Adrenal gland (tissue), 5 donors: ENCODE measurements at regions not wholly inside any gene's neighbourhood (a gene's known extent, or its start where the extent isn't known, plus 50 kb on each side); places are given as distances from the start of the nearest gene placed in this dataset.

Experiments
- CTCF ChIP-seq, 6 experiments: fragments of 450-650 bp in 4 of 6; fragments of 200-600 bp in 2 of 6; sonication (generic) in 1 of 6; IDR thresholded peaks; 1 replicate in 5 of 6; 2 replicates in 1 of 6; pipeline versions ENCODE4 v1.5.1 to v1.8.0; 2016 to 2021; ENCODE audit warnings: antibody characterized with exemption in 6 of 6, mild to moderate bottlenecking in 2 of 6, moderate library complexity in 1 of 6
- POLR2A ChIP-seq, 2 donors: fragments of 450-650 bp; IDR thresholded peaks; one replicate each; pipeline ENCODE4 v1.6.1; 2017; ENCODE audit warnings: antibody characterized with exemption in 2 of 2, mild to moderate bottlenecking in 2 of 2, moderate library complexity in 1 of 2
- donor health status: DM: no; HTN: no; CAD: no.

GRCh38 chr12:33581613-33582122, 142.0 kb upstream of the SYT10 start:
- TF ChIP-seq POLR2A (IDR thresholded peaks at IDR 0.05) (no peak), CTCF (IDR thresholded peaks at IDR 0.05) (no peak)
